ENCODE measurements at regions not wholly inside any gene's neighbourhood (a gene's known extent, or its start where the extent isn't known, plus 50 kb on each side); places are given as distances from the start of the nearest gene placed in this dataset.

- no peak for DNase-seq (ENCODE audit: low spot score)
Measured at GRCh38 chr9:115169003-115169402, 51.0 kb upstream of the TNC start.

- peak; percentile 62 for DNase-seq (ENCODE audit: low spot score)
Measured at GRCh38 chr9:115170358-115171073, 52.6 kb upstream of the TNC start.

GRCh38 chr9:115171921-115172388, 54.0 kb upstream of the TNC start:
- DNase-seq (ENCODE audit: low spot score) = no peak

GRCh38 chr9:115182264-115182663, 64.3 kb upstream of the TNC start:
- no peak for DNase-seq (ENCODE audit: low spot score)

GRCh38 chr9:115183436-115183835, 65.5 kb upstream of the TNC start:
- no peak for DNase-seq (ENCODE audit: low spot score)

GRCh38 chr9:115189686-115190085, 71.7 kb upstream of the TNC start:
- no peak for DNase-seq (ENCODE audit: low spot score)

- no peak for DNase-seq (ENCODE audit: low spot score)
Measured at GRCh38 chr9:115191667-115192066, 73.7 kb upstream of the TNC start.

GRCh38 chr9:115192280-115192679, 74.3 kb upstream of the TNC start:
- DNase-seq (ENCODE audit: low spot score) = no peak

- peak; percentile 47 for DNase-seq (ENCODE audit: low spot score)
Measured at GRCh38 chr9:115192835-115193525, 75.0 kb upstream of the TNC start.

- no peak for DNase-seq (ENCODE audit: low spot score)
Measured at GRCh38 chr9:115193777-115194176, 75.8 kb upstream of the TNC start.

GRCh38 chr9:115194216-115194615, 76.3 kb upstream of the TNC start:
- DNase-seq (ENCODE audit: low spot score) = peak; percentile 41

- DNase-seq (ENCODE audit: low spot score) = no peak
Measured at GRCh38 chr9:115195912-115196311, 78.0 kb upstream of the TNC start.

GRCh38 chr9:115196919-115197318, 79.0 kb upstream of the TNC start:
- no peak for DNase-seq (ENCODE audit: low spot score)

GRCh38 chr9:115198001-115198400, 80.0 kb upstream of the TNC start:
- peak; percentile 85 for DNase-seq (ENCODE audit: low spot score)

GRCh38 chr9:115200711-115201505, 83.0 kb upstream of the TNC start:
- peak; percentile 49 for DNase-seq (ENCODE audit: low spot score)

- no peak for DNase-seq (ENCODE audit: low spot score)
Measured at GRCh38 chr9:115202181-115202580, 84.2 kb upstream of the TNC start.

GRCh38 chr9:115202960-115203751, 85.2 kb upstream of the TNC start:
- peak; percentile 74 for DNase-seq (ENCODE audit: low spot score)

GRCh38 chr9:115204904-115205453, 87.0 kb upstream of the TNC start:
- DNase-seq (ENCODE audit: low spot score) = peak; percentile 92

- DNase-seq (ENCODE audit: low spot score) = peak; percentile 33
Measured at GRCh38 chr9:115207003-115207836, 89.3 kb upstream of the TNC start.

- DNase-seq (ENCODE audit: low spot score) = peak; percentile 61
Measured at GRCh38 chr9:115208501-115208900, 90.5 kb upstream of the TNC start.
